ENCODE measurements at regions not wholly inside any gene's neighbourhood (a gene's known extent, or its start where the extent isn't known, plus 50 kb on each side); places are given as distances from the start of the nearest gene placed in this dataset.

DNA sequence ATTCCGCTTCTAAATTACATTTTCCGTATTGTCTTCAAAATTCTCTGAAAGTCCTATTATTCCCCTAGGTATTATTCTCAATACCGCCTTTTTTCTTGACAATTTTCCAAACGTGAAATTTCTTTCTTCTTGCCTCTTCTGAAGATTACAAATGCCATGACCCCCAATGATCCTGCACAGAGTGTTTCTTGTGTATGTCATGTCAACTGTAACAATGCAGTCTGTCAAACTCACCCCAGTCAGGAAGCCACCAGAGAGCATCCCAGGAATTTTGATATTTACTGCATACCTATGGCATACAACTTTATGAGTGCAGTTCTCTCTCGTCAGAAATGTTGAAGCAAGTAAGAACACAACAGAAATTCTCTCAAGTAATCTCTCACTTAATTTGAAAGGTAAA is 847.3 kb upstream of the CDH8 start:
- H3K36me3 ChIP-seq: no peaks in the 10 kb centered on the region
- H3K27me3 ChIP-seq: no peaks in the 10 kb centered on the region
- no peak for DNase-seq
- no peaks in the 10 kb centered on the region for H3K9me3 ChIP-seq
- H3K4me1 ChIP-seq: no peaks in the 10 kb centered on the region
- TF ChIP-seq, protein P1, sequence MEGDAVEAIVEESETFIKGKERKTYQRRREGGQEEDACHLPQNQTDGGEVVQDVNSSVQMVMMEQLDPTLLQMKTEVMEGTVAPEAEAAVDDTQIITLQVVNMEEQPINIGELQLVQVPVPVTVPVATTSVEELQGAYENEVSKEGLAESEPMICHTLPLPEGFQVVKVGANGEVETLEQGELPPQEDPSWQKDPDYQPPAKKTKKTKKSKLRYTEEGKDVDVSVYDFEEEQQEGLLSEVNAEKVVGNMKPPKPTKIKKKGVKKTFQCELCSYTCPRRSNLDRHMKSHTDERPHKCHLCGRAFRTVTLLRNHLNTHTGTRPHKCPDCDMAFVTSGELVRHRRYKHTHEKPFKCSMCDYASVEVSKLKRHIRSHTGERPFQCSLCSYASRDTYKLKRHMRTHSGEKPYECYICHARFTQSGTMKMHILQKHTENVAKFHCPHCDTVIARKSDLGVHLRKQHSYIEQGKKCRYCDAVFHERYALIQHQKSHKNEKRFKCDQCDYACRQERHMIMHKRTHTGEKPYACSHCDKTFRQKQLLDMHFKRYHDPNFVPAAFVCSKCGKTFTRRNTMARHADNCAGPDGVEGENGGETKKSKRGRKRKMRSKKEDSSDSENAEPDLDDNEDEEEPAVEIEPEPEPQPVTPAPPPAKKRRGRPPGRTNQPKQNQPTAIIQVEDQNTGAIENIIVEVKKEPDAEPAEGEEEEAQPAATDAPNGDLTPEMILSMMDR (IDR thresholded peaks at IDR 0.05): no peak
- intact Hi-C loops (cut with DNase I; ENCODE audit: low total_unique reads): no loop called here
- H3K27ac ChIP-seq: no peak overlapping the region
- H3K4me3 ChIP-seq: no peak overlapping the region

- no peaks in the 10 kb centered on the region for H3K4me1 ChIP-seq
- no peaks in the 10 kb centered on the region for H3K27me3 ChIP-seq
- no peak overlapping the region for H3K27ac ChIP-seq
- no peaks in the 10 kb centered on the region for H3K36me3 ChIP-seq
- DNase-seq: no peak
- H3K9me3 ChIP-seq: no peaks in the 10 kb centered on the region
- intact Hi-C loops (cut with DNase I; ENCODE audit: low total_unique reads): no loop called here
- H3K4me3 ChIP-seq: no peak overlapping the region
- TF ChIP-seq, protein P1 (IDR thresholded peaks at IDR 0.05): no peak
These were observed 846.4 kb upstream of the CDH8 start for GRCh38 chr16:62882552-62883221.

DNA sequence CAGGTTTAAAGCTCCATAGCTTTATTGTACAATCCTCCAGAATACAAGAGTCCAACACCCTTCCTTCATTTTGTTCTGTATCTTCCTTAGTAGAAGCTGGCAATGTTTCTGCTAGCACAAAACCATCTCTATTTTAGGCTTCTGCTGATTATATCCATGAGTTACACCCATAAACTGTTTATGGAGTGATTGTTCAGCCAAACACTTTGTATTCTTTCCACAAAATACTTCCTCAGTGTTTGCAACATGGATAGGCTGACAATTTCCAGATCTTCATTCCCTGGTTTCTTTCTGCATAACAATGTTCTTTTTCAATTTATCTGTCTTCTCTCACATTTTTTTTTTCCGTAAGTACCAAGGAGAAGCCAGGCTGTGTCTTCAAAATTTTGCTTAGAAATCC is 839.9 kb upstream of the CDH8 start:
- intact Hi-C loops (cut with DNase I; ENCODE audit: low total_unique reads): no loop called here

DNA sequence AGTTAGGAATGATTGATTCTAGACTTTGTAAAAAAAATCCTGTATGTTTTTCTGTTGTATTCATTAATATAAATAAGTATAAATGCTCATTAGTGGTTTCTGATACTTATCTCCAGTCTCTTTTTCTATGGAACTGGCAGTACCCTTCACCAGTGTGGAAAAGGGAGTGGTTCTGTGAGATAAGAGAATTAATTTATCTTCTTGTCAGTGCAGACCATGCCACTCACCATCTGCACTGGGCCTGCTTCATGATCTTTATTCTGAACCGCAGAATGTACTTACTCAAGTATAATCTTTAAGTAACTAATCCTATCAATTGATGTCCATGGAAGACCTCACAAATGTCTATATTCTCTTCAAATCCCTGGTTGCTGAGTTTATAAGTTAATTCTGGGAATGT is 836.1 kb upstream of the CDH8 start:
- no peak overlapping the region for H3K27ac ChIP-seq
- H3K4me1 ChIP-seq: no peaks in the 10 kb centered on the region
- no peaks in the 10 kb centered on the region for H3K36me3 ChIP-seq
- H3K9me3 ChIP-seq: no peaks in the 10 kb centered on the region
- no peaks in the 10 kb centered on the region for H3K27me3 ChIP-seq
- no peak overlapping the region for H3K4me3 ChIP-seq
- DNase-seq: no peak
- TF ChIP-seq, protein P1 (IDR thresholded peaks at IDR 0.05): no peak
- intact Hi-C loops (cut with DNase I; ENCODE audit: low total_unique reads): no loop called here

More for the DNA sequence above, 839.9 kb upstream of the CDH8 start:
- H3K4me1 ChIP-seq: no peaks in the 10 kb centered on the region
- H3K9me3 ChIP-seq: no peaks in the 10 kb centered on the region
- H3K27ac ChIP-seq: no peak overlapping the region
- no peak overlapping the region for H3K4me3 ChIP-seq
- no peak for DNase-seq
- TF ChIP-seq, protein P1 (IDR thresholded peaks at IDR 0.05): no peak
- H3K27me3 ChIP-seq: no peaks in the 10 kb centered on the region
- H3K36me3 ChIP-seq: no peaks in the 10 kb centered on the region

GRCh38 chr16:62870554-62870953 is 834.3 kb upstream of the CDH8 start:
- H3K27me3 ChIP-seq: no peaks in the 10 kb centered on the region
- intact Hi-C loops (cut with DNase I; ENCODE audit: low total_unique reads): no loop called here
- no peaks in the 10 kb centered on the region for H3K4me1 ChIP-seq
- H3K36me3 ChIP-seq: no peaks in the 10 kb centered on the region
- H3K4me3 ChIP-seq: no peak overlapping the region
- H3K9me3 ChIP-seq: no peaks in the 10 kb centered on the region
- no peak for DNase-seq
- no peak overlapping the region for H3K27ac ChIP-seq
- TF ChIP-seq, protein P1 (IDR thresholded peaks at IDR 0.05): no peak

DNA sequence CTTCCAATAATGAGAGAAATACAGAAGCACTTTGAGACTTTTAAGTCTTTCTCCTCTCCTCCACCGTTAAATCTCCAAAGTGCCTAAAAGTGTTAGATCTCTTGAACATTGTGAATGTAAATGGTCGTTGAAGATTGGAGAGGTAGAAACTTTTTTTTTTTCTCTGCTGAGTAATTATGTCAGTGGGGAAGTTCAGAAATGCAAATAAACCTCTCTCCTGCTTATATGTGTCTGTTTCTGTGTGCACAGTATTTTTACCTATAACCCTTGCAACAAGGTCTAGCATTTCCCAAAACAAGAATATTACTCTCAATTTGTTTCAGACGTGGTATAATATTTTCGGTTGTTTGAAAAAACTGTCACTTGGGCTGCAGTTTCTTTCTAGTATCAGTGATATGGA is 833.6 kb upstream of the CDH8 start:
- Histone ChIP-seq H3K9me3 (no peaks in the 10 kb centered on the region), H3K36me3 (no peaks in the 10 kb centered on the region), H3K27me3 (no peaks in the 10 kb centered on the region), H3K27ac (no peak overlapping the region), H3K4me1 (no peaks in the 10 kb centered on the region), H3K4me3 (no peak overlapping the region)
- no peak for DNase-seq
- TF ChIP-seq, protein P1 (IDR thresholded peaks at IDR 0.05): no peak
- intact Hi-C loops (cut with DNase I; ENCODE audit: low total_unique reads): no loop called here

Measured in tibial artery (tissue), 4 donors.